DMS53 treated with DMSO at 0.1 percent for 48 hours (cell line): ENCODE measurements at regions not wholly inside any gene's neighbourhood (a gene's known extent, or its start where the extent isn't known, plus 50 kb on each side); places are given as distances from the start of the nearest gene placed in this dataset.

Source experiments
- DNase-seq: peaks from one replicate; lab custom pipeline; 2025; ENCODE audit not compliant: unreplicated experiment; lab: John Stamatoyannopoulos, UW

DNA sequence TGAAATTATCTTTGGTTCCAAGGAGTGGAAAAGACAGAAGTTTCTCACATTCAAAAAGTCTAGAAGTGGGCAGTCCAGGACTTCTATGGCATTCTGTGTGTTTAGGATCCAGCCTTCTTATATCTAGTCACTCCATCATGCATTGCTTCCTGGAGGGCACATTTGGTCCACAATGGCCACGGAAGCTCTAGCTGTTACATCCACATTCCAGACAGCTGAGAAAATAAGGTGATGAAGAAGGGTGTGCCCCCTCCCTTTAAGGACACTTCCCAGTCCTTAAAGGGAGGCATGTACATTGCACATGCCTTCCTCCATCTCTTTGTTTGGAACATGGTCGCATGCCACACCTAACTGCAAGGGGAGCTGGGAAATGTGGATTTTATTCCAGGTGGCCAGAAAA, 59.9 kb upstream of the BZW1 start:
- no peak for DNase-seq

DNA sequence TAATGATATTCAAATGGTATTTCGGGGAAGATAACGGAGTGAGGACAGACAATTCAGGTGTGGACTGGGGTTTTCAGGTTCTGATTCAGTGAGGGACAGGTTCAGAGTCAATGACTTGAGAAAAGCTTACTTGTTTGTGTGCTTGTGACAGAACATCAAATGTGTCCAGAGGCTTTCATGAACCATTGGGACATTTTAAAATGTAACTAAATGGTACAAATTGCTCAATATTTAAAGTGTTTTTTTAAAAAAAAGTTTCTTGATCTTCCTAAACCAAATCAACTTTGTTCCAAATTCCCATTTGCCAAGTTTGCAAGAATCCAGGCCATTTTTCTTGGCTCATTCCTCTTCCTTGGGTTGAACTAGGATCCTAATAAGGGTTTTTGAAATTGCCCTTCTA, 59.4 kb upstream of the BZW1 start:
- DNase-seq: no peak

- no peak for DNase-seq
Measured at GRCh38 chr2:200752835-200753234, 58.9 kb upstream of the BZW1 start.

DNA sequence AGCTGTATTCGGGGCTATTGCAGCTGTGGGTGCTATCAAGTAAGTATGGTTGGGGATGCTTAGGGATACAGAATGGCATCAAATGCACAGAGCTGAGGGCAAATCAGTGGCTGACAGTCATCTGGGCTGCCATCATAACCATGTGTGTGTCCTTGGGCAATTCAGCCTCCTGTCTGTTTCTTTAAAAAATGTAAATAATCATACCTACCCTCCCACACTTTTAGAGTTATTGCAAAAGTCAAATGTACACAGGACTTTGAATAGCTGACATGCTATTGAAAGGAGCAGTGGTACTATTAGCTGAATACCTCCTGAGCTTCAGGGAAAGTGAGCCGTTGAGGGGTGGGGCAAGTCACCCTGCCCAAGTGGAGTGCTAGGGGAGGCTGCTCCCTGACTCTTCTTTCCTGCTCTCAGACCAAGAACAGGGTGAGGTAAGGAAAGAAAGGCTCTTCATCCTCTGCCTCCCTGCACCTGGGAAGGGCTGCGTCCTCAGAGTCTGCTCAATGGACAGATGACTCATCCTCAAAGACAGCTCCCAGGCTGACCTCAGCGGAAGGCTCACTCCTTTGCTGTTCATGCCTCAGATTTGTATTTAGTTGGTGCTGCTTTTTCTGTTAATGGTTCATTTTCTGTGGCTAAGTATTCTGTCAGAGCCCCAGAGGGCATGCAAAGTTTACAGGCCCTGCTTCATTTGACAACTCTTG, 54.9 kb upstream of the BZW1 start:
- DNase-seq: peak; percentile 83

DNA sequence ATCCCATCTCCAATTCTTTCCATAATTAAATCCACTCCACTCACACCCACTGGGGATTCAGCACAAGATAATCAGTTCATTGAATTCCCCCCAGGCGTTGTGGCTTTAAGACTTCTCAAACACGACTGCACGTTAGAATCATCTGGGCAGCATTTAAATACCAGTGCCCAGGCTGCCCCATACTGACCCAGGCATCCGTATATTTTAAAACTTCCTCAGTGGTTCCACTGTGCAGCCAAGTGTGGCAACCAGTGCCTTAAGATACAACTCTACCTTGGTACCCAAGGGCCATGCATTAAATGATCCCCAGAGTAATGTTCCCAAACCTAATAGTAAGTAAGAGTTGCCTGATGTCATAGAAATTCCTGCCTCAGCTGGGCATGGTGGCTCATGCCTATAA, 54.3 kb upstream of the BZW1 start:
- no peak for DNase-seq

DNA sequence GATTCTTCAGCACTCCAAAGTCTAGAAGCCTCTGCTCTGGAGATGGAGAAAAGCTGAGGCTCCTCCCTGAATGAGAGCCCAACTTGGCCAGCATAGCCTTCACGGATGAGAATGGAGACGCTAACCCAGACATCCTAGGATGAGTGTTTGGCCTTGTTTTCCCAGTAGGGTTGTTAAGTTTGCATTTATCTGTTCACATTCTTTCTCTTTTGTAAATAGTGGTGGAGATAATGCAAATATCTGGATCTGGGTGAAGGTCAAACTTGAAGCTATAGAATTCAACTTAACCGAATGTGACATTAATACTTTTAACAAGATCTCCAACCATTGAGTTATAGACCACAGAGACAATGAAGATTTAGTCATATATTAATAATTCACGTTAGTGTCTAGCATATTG, 53.4 kb upstream of the BZW1 start:
- no peak for DNase-seq

DNA sequence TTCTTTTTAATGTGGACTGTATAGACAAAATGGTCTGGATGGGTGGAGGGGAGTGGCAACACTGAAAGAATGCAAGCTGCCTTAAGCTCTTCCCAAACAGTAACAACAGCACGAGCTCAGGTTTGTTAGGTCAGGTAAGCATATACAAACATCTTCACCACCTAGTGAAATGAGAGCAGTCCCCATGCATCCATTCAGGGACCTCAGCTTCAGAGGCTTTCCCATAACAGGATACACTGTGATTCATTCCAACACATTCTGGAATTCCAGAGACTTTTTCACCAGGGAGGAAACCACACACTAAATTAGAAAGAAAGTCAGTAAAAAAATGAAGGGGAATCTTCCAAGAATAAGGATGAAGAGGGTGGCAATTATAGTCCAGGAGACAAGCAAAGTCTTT, 50.4 kb upstream of the BZW1 start:
- no peak for DNase-seq
